ENCODE measurements at regions not wholly inside any gene's neighbourhood (a gene's known extent, or its start where the extent isn't known, plus 50 kb on each side); places are given as distances from the start of the nearest gene placed in this dataset.

GRCh38 chr11:109799604-109800003 lies 293.6 kb upstream of the ZC3H12C start:
- FAIRE-seq (no peak), DNase-seq (ENCODE audit: insufficient read length, low spot score) (no peak)
- TF ChIP-seq CTCF (IDR thresholded peaks at IDR 0.05; ENCODE audit: insufficient read depth, missing control alignments) = no peak

- FAIRE-seq (no peak), DNase-seq (ENCODE audit: insufficient read length, low spot score) (no peak)
- TF ChIP-seq CTCF (IDR thresholded peaks at IDR 0.05; ENCODE audit: insufficient read depth, missing control alignments) = no peak
Measured at GRCh38 chr11:109804911-109805310, 288.3 kb upstream of the ZC3H12C start.

- DNase-seq (ENCODE audit: insufficient read length, low spot score) (no peak), FAIRE-seq (no peak)
- no peak for TF ChIP-seq CTCF (IDR thresholded peaks at IDR 0.05; ENCODE audit: insufficient read depth, missing control alignments)
Measured at GRCh38 chr11:109806205-109806604, 287.0 kb upstream of the ZC3H12C start.

GRCh38 chr11:109808569-109808968 lies 284.6 kb upstream of the ZC3H12C start:
- DNase-seq (ENCODE audit: insufficient read length, low spot score) (no peak), FAIRE-seq (no peak)
- TF ChIP-seq CTCF (IDR thresholded peaks at IDR 0.05; ENCODE audit: insufficient read depth, missing control alignments) = no peak

GRCh38 chr11:109814824-109815223 lies 278.4 kb upstream of the ZC3H12C start:
- FAIRE-seq (no peak), DNase-seq (ENCODE audit: insufficient read length, low spot score) (no peak)
- no peak for TF ChIP-seq CTCF (IDR thresholded peaks at IDR 0.05; ENCODE audit: insufficient read depth, missing control alignments)

- no peak for TF ChIP-seq CTCF (IDR thresholded peaks at IDR 0.05; ENCODE audit: insufficient read depth, missing control alignments)
- DNase-seq (ENCODE audit: insufficient read length, low spot score) = no peak
- FAIRE-seq = no peak
Measured at GRCh38 chr11:109815500-109816150, 277.6 kb upstream of the ZC3H12C start.

- DNase-seq (ENCODE audit: insufficient read length, low spot score) (no peak), FAIRE-seq (no peak)
- TF ChIP-seq CTCF (IDR thresholded peaks at IDR 0.05; ENCODE audit: insufficient read depth, missing control alignments) = no peak
Measured at GRCh38 chr11:109818290-109818689, 274.9 kb upstream of the ZC3H12C start.
